SH-SY5Y (cell line): ENCODE measurements at regions not wholly inside any gene's neighbourhood (a gene's known extent, or its start where the extent isn't known, plus 50 kb on each side); places are given as distances from the start of the nearest gene placed in this dataset.

Experiments
- GATA2 ChIP-seq: IDR thresholded peaks from 2 replicates; pipeline ENCODE4 v1.6.1; 2011; ENCODE audit warnings: mild to moderate bottlenecking, low read depth, low read length
- GATA3 ChIP-seq: IDR thresholded peaks from 2 replicates; pipeline ENCODE4 v1.6.1; 2011; ENCODE audit warnings: low read depth, mild to moderate bottlenecking, low read length, moderate library complexity

- TF ChIP-seq GATA2 (no peak), GATA3 (no peak)
Measured at GRCh38 chr1:56216218-56216617, 363.1 kb downstream of the PLPP3 start.
